ENCODE measurements at regions not wholly inside any gene's neighbourhood (a gene's known extent, or its start where the extent isn't known, plus 50 kb on each side); places are given as distances from the start of the nearest gene placed in this dataset.

- peak; percentile 11 for DNase-seq (ENCODE audit: low spot score)
Measured at GRCh38 chr5:39475159-39475571, 50.4 kb upstream of the DAB2 start.

All from AG08395 (cell line).